AG08396 (cell line): ENCODE measurements at regions not wholly inside any gene's neighbourhood (a gene's known extent, or its start where the extent isn't known, plus 50 kb on each side); places are given as distances from the start of the nearest gene placed in this dataset.

ENCODE experiments used
- DNase-seq: peaks from one replicate; pipeline ENCODE4 v3.0.0; 2012; ENCODE audit warnings: low spot score, mixed read lengths

GRCh38 chr10:130403153-130404075 lies 267.2 kb downstream of the GLRX3 start:
- DNase-seq: no peak

GRCh38 chr10:130404476-130405055 lies 268.4 kb downstream of the GLRX3 start:
- no peak for DNase-seq

- no peak for DNase-seq
Observed at GRCh38 chr10:130407052-130407451, 270.9 kb downstream of the GLRX3 start.

- DNase-seq: no peak
Observed at GRCh38 chr10:130409331-130409730, 273.1 kb downstream of the GLRX3 start.

GRCh38 chr10:130409931-130410330 lies 273.7 kb downstream of the GLRX3 start:
- no peak for DNase-seq

- no peak for DNase-seq
Observed at GRCh38 chr10:130411496-130412085, 275.4 kb downstream of the GLRX3 start.

GRCh38 chr10:130412317-130412716 lies 276.1 kb downstream of the GLRX3 start:
- no peak for DNase-seq

GRCh38 chr10:130416334-130417150 lies 280.4 kb downstream of the GLRX3 start:
- DNase-seq: no peak

- no peak for DNase-seq
Observed at GRCh38 chr10:130418731-130419130, 282.5 kb downstream of the GLRX3 start.

GRCh38 chr10:130421909-130422308 lies 285.7 kb downstream of the GLRX3 start:
- no peak for DNase-seq

GRCh38 chr10:130422366-130423324 lies 286.5 kb downstream of the GLRX3 start:
- DNase-seq: no peak

GRCh38 chr10:130423455-130424305 lies 287.5 kb downstream of the GLRX3 start:
- DNase-seq: no peak

GRCh38 chr10:130424418-130424817 lies 288.2 kb downstream of the GLRX3 start:
- DNase-seq: no peak

- no peak for DNase-seq
Observed at GRCh38 chr10:130425169-130425568, 289.0 kb downstream of the GLRX3 start.

- DNase-seq: no peak
Observed at GRCh38 chr10:130425881-130426435, 289.8 kb downstream of the GLRX3 start.

GRCh38 chr10:130427216-130427722 lies 291.1 kb downstream of the GLRX3 start:
- no peak for DNase-seq

- no peak for DNase-seq
Observed at GRCh38 chr10:130428936-130429335, 292.7 kb downstream of the GLRX3 start.

GRCh38 chr10:130429809-130430208 lies 293.6 kb downstream of the GLRX3 start:
- no peak for DNase-seq

GRCh38 chr10:130430291-130430690 lies 294.1 kb downstream of the GLRX3 start:
- no peak for DNase-seq
